HL-60 (cell line): ENCODE measurements at regions not wholly inside any gene's neighbourhood (a gene's known extent, or its start where the extent isn't known, plus 50 kb on each side); places are given as distances from the start of the nearest gene placed in this dataset.

ENCODE experiments used
- CTCF ChIP-seq: IDR thresholded peaks from one replicate; pipeline ENCODE4 v1.5.1; 2011; ENCODE audit warnings: low read length, control low read depth, inconsistent platforms; ENCODE audit not compliant: insufficient read depth
- POLR2AphosphoS5 ChIP-seq: IDR thresholded peaks from 2 replicates; pipeline ENCODE4 v1.6.1; 2012; ENCODE audit warnings: low read depth

- no peak for TF ChIP-seq CTCF
- no peak for TF ChIP-seq POLR2AphosphoS5
These were observed 852.2 kb downstream of the LRRTM4 start for GRCh38 chr2:76669966-76670465.
